Endothelial cell of umbilical vein (primary cell): ENCODE measurements at regions not wholly inside any gene's neighbourhood (a gene's known extent, or its start where the extent isn't known, plus 50 kb on each side); places are given as distances from the start of the nearest gene placed in this dataset.

Experiments used
- BruUV-seq: library from RNA; stranded (reverse); fragments of 400-500 nt; replicated peaks from 2 replicates; lab custom pipeline; 2021; lab: Mats Ljungman, UMichigan
- CTCF ChIA-PET: fragments of 300-600, 350-600 bp; sonication (Branson Sonifier 250); formaldehyde crosslinking; loops from one replicate; lab custom pipeline; 2021; ENCODE audit warnings: antibody characterized with exemption, inconsistent platforms; lab: Charles Lee
- POLR2A ChIA-PET: fragments of 300-600, 350-600 bp; sonication (Branson Sonifier 250); formaldehyde crosslinking; loops from one replicate; lab custom pipeline; 2021; ENCODE audit warnings: antibody characterized with exemption, inconsistent platforms; lab: Charles Lee
- DNase-seq: peaks from one replicate; pipeline ENCODE4 v3.0.0-alpha.2; 2011; ENCODE audit warnings: low read depth, low spot score
- FAIRE-seq: peaks from 2 replicates; lab custom pipeline; 2011; peaks lifted over from hg19 to GRCh38; lab: Jason Lieb, UNC
- H2AFZ ChIP-seq: 2 replicates; pipeline ENCODE4 v1.6.0; 2012; ENCODE audit warnings: low read depth, low read length, control low read depth, inconsistent platforms
- H3K27ac ChIP-seq: 2 replicates; pipeline ENCODE4 v1.5.1; 2011; ENCODE audit warnings: low read depth, mild to moderate bottlenecking, control low read depth, low read length, moderate library complexity; ENCODE audit not compliant: insufficient read depth
- H3K27me3 ChIP-seq, 2 experiments: 2 replicates each; pipeline versions ENCODE4 v1.6.0 to v1.6.1; 2011; ENCODE audit warnings: low read length in 2 of 2, mixed read lengths in 1 of 2; ENCODE audit not compliant: control insufficient read depth in 2 of 2, insufficient read depth in 2 of 2
- H3K36me3 ChIP-seq, 2 experiments: 2 replicates in 1 of 2; 3 replicates in 1 of 2; pipeline ENCODE4 v1.5.1; 2011; ENCODE audit warnings: low read length in 2 of 2, mild to moderate bottlenecking in 1 of 2, moderate library complexity in 1 of 2; ENCODE audit not compliant: control insufficient read depth in 2 of 2, insufficient read depth in 2 of 2; ENCODE audit errors: extremely low read depth in 1 of 2
- H3K4me1 ChIP-seq: 3 replicates; pipeline ENCODE4 v1.5.1; 2011; ENCODE audit warnings: mild to moderate bottlenecking, low read length; ENCODE audit not compliant: control insufficient read depth, insufficient read depth; ENCODE audit errors: extremely low read depth
- H3K4me2 ChIP-seq: 2 replicates; pipeline ENCODE4 v1.6.1; 2011; ENCODE audit warnings: low read length, control low read depth, mixed read lengths; ENCODE audit not compliant: insufficient read depth
- H3K4me3 ChIP-seq, 3 experiments: fragments of 200-600 bp in 1 of 3; sonication (generic), shearing (Covaris generic) in 1 of 3; replicated peaks in 1 of 3; 2 replicates each; pipeline ENCODE4 v1.5.1; 2011 to 2016; ENCODE audit warnings: control low read depth in 3 of 3, low read length in 3 of 3, mild to moderate bottlenecking in 2 of 3, inconsistent platforms in 1 of 3, low read depth in 1 of 3, moderate library complexity in 1 of 3; ENCODE audit not compliant: insufficient read depth in 1 of 3
- H3K79me2 ChIP-seq: 2 replicates; pipeline ENCODE4 v1.6.0; 2012; ENCODE audit warnings: low read length, inconsistent platforms; ENCODE audit not compliant: control insufficient read depth, insufficient read depth
- H3K9ac ChIP-seq: replicated peaks from 2 replicates; pipeline ENCODE3; 2011; ENCODE audit warnings: low read length, control low read depth; ENCODE audit not compliant: insufficient read depth; ENCODE audit errors: extremely low read depth
- H3K9me1 ChIP-seq: replicated peaks from 3 replicates; pipeline ENCODE4 v1.6.0; 2011; ENCODE audit warnings: mild to moderate bottlenecking, low read length; ENCODE audit not compliant: control insufficient read depth, insufficient read depth; ENCODE audit errors: extremely low read depth
- H3K9me3 ChIP-seq: replicated peaks from 2 replicates; pipeline ENCODE4 v1.5.1; 2012; ENCODE audit warnings: low read length, inconsistent platforms; ENCODE audit not compliant: control insufficient read depth, insufficient read depth
- H4K20me1 ChIP-seq: replicated peaks from 2 replicates; pipeline ENCODE3; 2011; ENCODE audit warnings: mild to moderate bottlenecking, low read length; ENCODE audit not compliant: control insufficient read depth, insufficient read depth; ENCODE audit errors: extremely low read depth
- EZH2 ChIP-seq: IDR thresholded peaks from 2 replicates; pipeline ENCODE4 v1.6.1; 2012; ENCODE audit warnings: borderline replicate concordance, low read depth, mild to moderate bottlenecking, moderate library complexity, low read length, inconsistent platforms; ENCODE audit not compliant: severe bottlenecking
- FOS ChIP-seq: IDR thresholded peaks from 2 replicates; pipeline ENCODE4 v1.6.1; 2011; ENCODE audit warnings: mild to moderate bottlenecking, low read length, moderate library complexity, borderline replicate concordance; ENCODE audit not compliant: insufficient read depth
- GATA2 ChIP-seq: IDR thresholded peaks from 2 replicates; pipeline ENCODE4 v1.7.0; 2011; ENCODE audit warnings: low read depth, mild to moderate bottlenecking, moderate library complexity, mixed read lengths, low read length; ENCODE audit not compliant: insufficient read length, insufficient read depth
- JUN ChIP-seq: IDR thresholded peaks from 2 replicates; pipeline ENCODE4 v1.6.1; 2011; ENCODE audit warnings: borderline replicate concordance, low read depth; ENCODE audit not compliant: insufficient read length, insufficient read depth
- MYC ChIP-seq: IDR thresholded peaks from one replicate; pipeline ENCODE4 v1.6.1; 2011; ENCODE audit warnings: mild to moderate bottlenecking, low read depth, low read length
- POLR2A ChIP-seq: IDR thresholded peaks from 2 replicates; pipeline ENCODE4 v1.6.1; 2012; ENCODE audit warnings: low read depth, mild to moderate bottlenecking, control low read depth, low read length
- POLR2AphosphoS5 ChIP-seq: IDR thresholded peaks from 2 replicates; pipeline ENCODE4 v1.6.1; 2012; ENCODE audit warnings: low read depth, mild to moderate bottlenecking, control low read depth, low read length, moderate library complexity; ENCODE audit not compliant: insufficient read depth
- dilution Hi-C: fragments of 300-500 bp; cut with MboI; formaldehyde crosslinking; loops from one replicate; pipeline ENCODE4 v1.15.0; 2019; ENCODE audit warnings: low sequenced_read_pairs; ENCODE audit not compliant: extremely low pct_ligation_motif_present
- intact Hi-C: fragments of 100-400 bp; cut with micrococcal nuclease; formaldehyde crosslinking; loops from one replicate; pipeline ENCODE4 v1.10.0; 2022
- TF ChIP-seq, protein P1 (sequence below): IDR thresholded peaks from 2 replicates; pipeline ENCODE4 v1.6.1; 2011; ENCODE audit not compliant: insufficient read depth, insufficient read length
- TF ChIP-seq, protein P2 (sequence below), 2 donors: IDR thresholded peaks; 1 replicate in 1 of 2; 2 replicates in 1 of 2; pipeline ENCODE4 v1.5.1; 2011; ENCODE audit warnings: low read length in 2 of 2, mild to moderate bottlenecking in 2 of 2, moderate library complexity in 2 of 2, control low read depth in 1 of 2, inconsistent platforms in 1 of 2, low read depth in 1 of 2; ENCODE audit not compliant: insufficient read depth in 1 of 2; ENCODE audit errors: extremely low read depth in 1 of 2

- dilution Hi-C loops (no loop called here), intact Hi-C loops (no loop called here)
- FAIRE-seq, result no peak
- Histone ChIP-seq H3K36me3 (no peaks in the 10 kb centered on the region), H3K27ac (no peak overlapping the region), H2AFZ (no peak overlapping the region), H3K27me3 (no peaks in the 10 kb centered on the region), H3K9ac (no peak overlapping the region), H3K9me1 (no peaks in the 10 kb centered on the region), H3K4me2 (no peak overlapping the region), H4K20me1 (no peaks in the 10 kb centered on the region), H3K4me3 (no peak overlapping the region), H3K4me1 (peaks cover 15% of the 10 kb centered on the region), H3K79me2 (peaks cover 2% of the 10 kb centered on the region), H3K9me3 (no peaks in the 10 kb centered on the region)
- no peak for TF ChIP-seq FOS
- no peak for TF ChIP-seq JUN
- TF ChIP-seq EZH2, result no peak
- TF ChIP-seq, protein P1, sequence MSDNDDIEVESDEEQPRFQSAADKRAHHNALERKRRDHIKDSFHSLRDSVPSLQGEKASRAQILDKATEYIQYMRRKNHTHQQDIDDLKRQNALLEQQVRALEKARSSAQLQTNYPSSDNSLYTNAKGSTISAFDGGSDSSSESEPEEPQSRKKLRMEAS, result no peak
- no peak for TF ChIP-seq POLR2A
- no peak for TF ChIP-seq GATA2
- no peak for TF ChIP-seq POLR2AphosphoS5
- TF ChIP-seq MYC, result no peak
- TF ChIP-seq, protein P2, sequence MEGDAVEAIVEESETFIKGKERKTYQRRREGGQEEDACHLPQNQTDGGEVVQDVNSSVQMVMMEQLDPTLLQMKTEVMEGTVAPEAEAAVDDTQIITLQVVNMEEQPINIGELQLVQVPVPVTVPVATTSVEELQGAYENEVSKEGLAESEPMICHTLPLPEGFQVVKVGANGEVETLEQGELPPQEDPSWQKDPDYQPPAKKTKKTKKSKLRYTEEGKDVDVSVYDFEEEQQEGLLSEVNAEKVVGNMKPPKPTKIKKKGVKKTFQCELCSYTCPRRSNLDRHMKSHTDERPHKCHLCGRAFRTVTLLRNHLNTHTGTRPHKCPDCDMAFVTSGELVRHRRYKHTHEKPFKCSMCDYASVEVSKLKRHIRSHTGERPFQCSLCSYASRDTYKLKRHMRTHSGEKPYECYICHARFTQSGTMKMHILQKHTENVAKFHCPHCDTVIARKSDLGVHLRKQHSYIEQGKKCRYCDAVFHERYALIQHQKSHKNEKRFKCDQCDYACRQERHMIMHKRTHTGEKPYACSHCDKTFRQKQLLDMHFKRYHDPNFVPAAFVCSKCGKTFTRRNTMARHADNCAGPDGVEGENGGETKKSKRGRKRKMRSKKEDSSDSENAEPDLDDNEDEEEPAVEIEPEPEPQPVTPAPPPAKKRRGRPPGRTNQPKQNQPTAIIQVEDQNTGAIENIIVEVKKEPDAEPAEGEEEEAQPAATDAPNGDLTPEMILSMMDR (IDR thresholded peaks at IDR 0.05; ENCODE audit: extremely low read depth in 1 of 2, insufficient read depth in 1 of 2, low read depth in 1 of 2, low read length in 2 of 2), result no peak
- DNase-seq, result no peak
- POLR2A ChIA-PET, result no interaction called here
- CTCF ChIA-PET, result interaction anchor here (1.1 kb wide), 1 partner anchor 145 kb away, joined by 3 read pairs; no protein-coding TSS in a partner anchor
- no TSS peak for BruUV-seq
These were observed 335.7 kb downstream of the SEC14L1 start for GRCh38 chr17:77476498-77476897.
